ENCODE measurements at regions not wholly inside any gene's neighbourhood (a gene's known extent, or its start where the extent isn't known, plus 50 kb on each side); places are given as distances from the start of the nearest gene placed in this dataset.

- no peak for DNase-seq
These were observed 872.7 kb upstream of the ADAMTS5 start for GRCh38 chr21:27839512-27840115.

GRCh38 chr21:27838573-27838972, 871.7 kb upstream of the ADAMTS5 start:
- DNase-seq, result no peak

- DNase-seq, result no peak
These were observed 871.0 kb upstream of the ADAMTS5 start for GRCh38 chr21:27837936-27838335.

GRCh38 chr21:27833298-27833697, 866.4 kb upstream of the ADAMTS5 start:
- DNase-seq, result no peak

GRCh38 chr21:27831816-27832569, 865.1 kb upstream of the ADAMTS5 start:
- no peak for DNase-seq

- DNase-seq, result no peak
These were observed 864.3 kb upstream of the ADAMTS5 start for GRCh38 chr21:27831177-27831576.

- no peak for DNase-seq
These were observed 861.1 kb upstream of the ADAMTS5 start for GRCh38 chr21:27827972-27828371.

- DNase-seq, result no peak
These were observed 858.1 kb upstream of the ADAMTS5 start for GRCh38 chr21:27825035-27825434.

- no peak for DNase-seq
These were observed 856.8 kb upstream of the ADAMTS5 start for GRCh38 chr21:27823652-27824201.

- no peak for DNase-seq
These were observed 853.5 kb upstream of the ADAMTS5 start for GRCh38 chr21:27820342-27820741.

- no peak for DNase-seq
These were observed 852.4 kb upstream of the ADAMTS5 start for GRCh38 chr21:27819299-27819698.

GRCh38 chr21:27818847-27819246, 852.0 kb upstream of the ADAMTS5 start:
- DNase-seq, result no peak

GRCh38 chr21:27817902-27818623, 851.2 kb upstream of the ADAMTS5 start:
- DNase-seq, result no peak

GRCh38 chr21:27817074-27817473, 850.2 kb upstream of the ADAMTS5 start:
- no peak for DNase-seq

GRCh38 chr21:27816301-27816700, 849.4 kb upstream of the ADAMTS5 start:
- no peak for DNase-seq

GRCh38 chr21:27814226-27814625, 847.3 kb upstream of the ADAMTS5 start:
- DNase-seq, result no peak

GRCh38 chr21:27813750-27814149, 846.9 kb upstream of the ADAMTS5 start:
- no peak for DNase-seq

GRCh38 chr21:27813344-27813743, 846.5 kb upstream of the ADAMTS5 start:
- no peak for DNase-seq

- no peak for DNase-seq
These were observed 845.4 kb upstream of the ADAMTS5 start for GRCh38 chr21:27812279-27812678.

- no peak for DNase-seq
These were observed 842.0 kb upstream of the ADAMTS5 start for GRCh38 chr21:27808923-27809322.

- no peak for DNase-seq
These were observed 840.7 kb upstream of the ADAMTS5 start for GRCh38 chr21:27807596-27807995.

- no peak for DNase-seq
These were observed 839.4 kb upstream of the ADAMTS5 start for GRCh38 chr21:27806281-27806680.

GRCh38 chr21:27805696-27806095, 838.8 kb upstream of the ADAMTS5 start:
- DNase-seq, result no peak

GRCh38 chr21:27804515-27804914, 837.6 kb upstream of the ADAMTS5 start:
- no peak for DNase-seq

Data from stimulated activated CD8-positive, alpha-beta memory T cell treated with anti-CD3 and anti-CD28 coated beads, Interleukin-4, amount 100 ng/mL, for 48 hours (primary cell).